GM15510 (cell line): ENCODE measurements at regions not wholly inside any gene's neighbourhood (a gene's known extent, or its start where the extent isn't known, plus 50 kb on each side); places are given as distances from the start of the nearest gene placed in this dataset.

Experiments
- POLR2A ChIP-seq: IDR thresholded peaks from 3 replicates; pipeline ENCODE4 v1.6.1; 2011; ENCODE audit warnings: borderline replicate concordance; ENCODE audit not compliant: insufficient read length; ENCODE audit errors: extremely low read depth

DNA sequence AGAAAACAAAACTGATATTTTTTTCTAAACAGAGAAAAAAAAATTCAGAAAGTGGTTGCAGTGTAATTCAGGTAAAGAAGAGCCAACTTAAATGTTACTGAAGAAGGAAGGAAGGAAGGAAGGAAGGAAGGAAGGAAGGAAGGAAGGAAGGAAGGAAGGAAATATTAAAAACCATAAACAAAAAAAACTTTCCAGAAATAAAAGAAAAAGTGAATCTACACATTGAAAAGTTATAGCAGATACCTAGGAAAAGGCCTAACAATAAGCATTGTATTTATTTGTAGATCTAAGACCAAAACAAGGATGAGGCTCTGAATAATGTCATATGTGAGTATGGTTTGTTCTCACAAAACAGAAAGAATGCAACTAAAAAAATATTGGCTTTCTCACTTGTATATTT lies 345.4 kb upstream of the NR5A2 start:
- TF ChIP-seq POLR2A = no peak

- no peak for TF ChIP-seq POLR2A
Observed at GRCh38 chr1:199684686-199685273, 342.7 kb upstream of the NR5A2 start.

- no peak for TF ChIP-seq POLR2A
Observed at GRCh38 chr1:199685369-199685768, 342.1 kb upstream of the NR5A2 start.

- TF ChIP-seq POLR2A = no peak
Observed at GRCh38 chr1:199687321-199687720, 340.2 kb upstream of the NR5A2 start.

DNA sequence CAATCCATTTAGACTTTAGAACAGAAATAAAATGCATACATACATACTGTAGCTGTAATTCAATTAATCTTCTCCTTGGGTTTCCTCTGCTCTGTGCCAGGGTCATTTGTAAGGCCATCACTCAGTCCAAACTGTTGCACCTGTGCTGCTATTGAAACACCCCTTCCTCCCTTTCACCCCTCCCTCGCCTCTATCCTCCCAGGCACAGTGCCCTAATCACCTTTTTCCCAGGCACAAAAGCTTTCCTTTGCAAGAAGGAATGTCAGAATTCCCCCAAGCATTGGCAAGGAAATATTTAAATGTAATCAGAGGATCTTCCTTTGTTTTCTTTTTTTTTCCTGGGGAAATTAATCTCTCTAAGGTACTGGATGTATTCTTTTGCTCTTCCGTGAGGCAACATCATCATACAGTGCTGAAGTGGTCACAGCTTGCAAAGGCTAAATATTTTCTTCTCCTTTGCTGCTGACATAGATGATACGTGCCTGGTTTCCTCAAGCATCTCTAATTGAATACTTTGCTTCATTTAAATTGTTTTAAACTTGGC lies 339.3 kb upstream of the NR5A2 start:
- no peak for TF ChIP-seq POLR2A

- TF ChIP-seq POLR2A = no peak
Observed at GRCh38 chr1:199688774-199689173, 338.7 kb upstream of the NR5A2 start.

GRCh38 chr1:199690496-199690895 lies 337.0 kb upstream of the NR5A2 start:
- no peak for TF ChIP-seq POLR2A

DNA sequence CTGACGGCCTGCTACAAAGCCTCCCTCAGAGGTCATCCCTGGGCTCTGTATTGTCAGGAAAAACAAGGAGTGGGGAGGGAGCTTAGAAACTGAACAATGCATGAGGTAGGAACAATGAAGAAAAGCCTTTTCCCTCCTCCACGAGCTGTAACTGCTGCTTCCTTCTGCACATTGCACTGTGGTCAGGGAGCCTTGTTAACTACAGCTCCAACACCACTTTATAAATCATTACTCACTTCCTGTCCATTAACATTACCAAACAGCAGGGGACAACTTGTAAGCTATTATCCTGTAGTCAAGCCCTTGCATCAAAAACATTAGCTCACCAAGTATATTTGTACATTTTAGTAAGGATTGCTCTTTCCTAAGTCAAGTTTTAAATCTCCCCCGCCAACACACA lies 336.0 kb upstream of the NR5A2 start:
- no peak for TF ChIP-seq POLR2A

DNA sequence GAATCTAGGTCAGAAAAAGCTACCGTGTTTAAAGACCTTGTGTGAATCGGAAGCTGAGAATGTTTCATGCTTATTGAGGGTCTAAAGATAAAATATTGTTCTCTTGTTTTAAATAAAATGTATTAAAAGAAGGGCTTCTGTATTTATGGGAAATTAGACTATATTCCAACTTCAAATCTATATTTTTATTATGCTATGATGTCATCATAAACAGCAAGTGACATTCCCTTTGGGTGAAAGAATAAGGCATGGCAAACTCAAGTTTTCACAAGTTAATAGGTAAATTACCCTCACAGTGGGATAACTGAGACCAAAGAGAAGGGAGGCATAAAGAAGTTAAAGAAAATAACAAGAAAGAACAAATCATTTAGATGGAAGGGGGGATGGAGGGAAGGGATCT lies 333.8 kb upstream of the NR5A2 start:
- TF ChIP-seq POLR2A = no peak

DNA sequence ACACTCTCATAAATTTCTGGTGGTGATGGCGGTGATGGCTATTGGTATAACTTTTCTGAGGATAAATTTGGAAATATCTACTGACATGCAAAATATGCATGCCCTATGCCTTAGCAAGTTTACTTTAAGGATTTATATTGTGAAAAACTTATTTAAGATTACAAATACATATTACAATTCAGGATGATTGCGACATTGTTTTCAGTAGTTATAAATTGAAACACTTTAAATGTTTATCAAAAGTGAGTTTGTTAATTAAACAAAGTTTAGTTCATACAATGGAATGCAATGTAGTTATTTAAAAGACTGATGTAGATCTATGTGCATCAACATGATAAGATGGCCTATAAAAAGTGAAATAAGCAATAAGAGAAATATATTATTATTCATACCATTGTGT lies 331.3 kb upstream of the NR5A2 start:
- no peak for TF ChIP-seq POLR2A

DNA sequence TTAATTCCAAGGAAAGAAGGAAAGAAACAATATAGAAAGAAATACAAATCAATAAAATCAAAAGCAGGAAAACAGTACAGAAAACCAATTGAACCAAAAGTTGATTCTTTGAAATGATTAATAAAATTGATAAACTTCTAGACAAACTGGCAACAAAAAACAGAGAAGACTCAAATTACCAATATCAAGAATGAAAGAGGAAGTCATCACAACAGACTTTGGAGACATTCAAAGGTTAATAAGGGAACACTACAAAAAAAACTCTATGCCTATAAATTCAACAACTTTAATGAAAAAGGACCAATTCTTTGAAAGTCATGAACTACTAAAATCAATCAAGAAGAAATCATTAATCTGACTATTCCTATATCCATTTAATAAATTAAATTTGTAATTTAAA lies 329.3 kb upstream of the NR5A2 start:
- TF ChIP-seq POLR2A = no peak

DNA sequence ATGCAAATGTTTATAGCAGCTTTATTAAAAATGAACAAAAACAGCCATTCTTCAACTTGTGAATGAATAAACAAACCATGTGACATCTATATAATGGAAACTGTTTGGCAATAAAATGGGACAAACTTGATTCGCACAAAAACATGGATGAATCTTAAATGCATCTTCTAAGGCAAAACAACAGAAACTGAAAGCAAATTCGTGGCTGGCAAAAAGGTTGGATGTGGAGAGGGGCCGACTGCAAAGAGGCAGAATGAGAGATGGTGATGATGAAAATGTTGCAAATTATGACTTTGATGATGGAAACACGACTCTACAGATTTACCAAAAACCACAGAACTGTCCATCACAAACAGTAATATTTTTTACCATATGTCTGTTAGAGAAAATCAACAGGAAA lies 327.0 kb upstream of the NR5A2 start:
- no peak for TF ChIP-seq POLR2A

DNA sequence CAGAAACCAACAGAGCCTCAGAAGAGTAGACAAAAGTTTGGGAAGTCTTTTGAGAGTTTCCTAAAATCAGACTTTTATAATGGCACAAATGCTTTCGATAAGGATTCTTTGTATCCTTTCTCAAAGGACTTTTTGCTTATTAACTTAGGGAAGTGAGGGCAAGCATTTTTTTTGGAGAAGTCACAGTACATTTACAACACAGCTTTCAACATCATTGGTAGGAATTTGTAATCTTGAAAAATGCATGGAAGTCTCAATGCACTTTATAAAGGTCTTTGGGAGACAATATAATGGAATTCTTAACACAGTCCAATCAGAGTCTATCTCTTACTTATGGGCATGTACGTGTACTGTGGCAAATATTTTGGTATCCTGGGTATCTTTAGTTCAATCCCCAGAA lies 325.8 kb upstream of the NR5A2 start:
- TF ChIP-seq POLR2A = no peak

DNA sequence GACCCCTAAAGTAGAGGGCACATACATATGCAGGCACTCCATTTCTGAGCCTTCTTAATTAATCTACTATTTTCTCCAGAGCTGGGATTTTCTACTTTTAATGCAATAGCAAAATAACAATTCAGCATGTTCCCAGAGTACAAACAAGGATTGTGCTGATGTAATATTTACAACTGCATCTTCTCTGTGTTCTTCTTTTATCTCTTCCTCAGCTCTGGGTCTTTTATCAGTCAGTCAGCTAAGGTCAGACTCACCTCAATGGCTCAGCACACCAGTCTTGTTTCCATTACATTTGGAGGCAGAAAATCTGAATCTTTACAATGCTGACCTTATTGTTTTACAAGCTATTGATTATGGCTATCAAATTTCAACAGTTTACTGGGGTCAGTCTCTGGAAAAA lies 323.3 kb upstream of the NR5A2 start:
- no peak for TF ChIP-seq POLR2A

- TF ChIP-seq POLR2A = no peak
Observed at GRCh38 chr1:199705825-199706224, 321.7 kb upstream of the NR5A2 start.

DNA sequence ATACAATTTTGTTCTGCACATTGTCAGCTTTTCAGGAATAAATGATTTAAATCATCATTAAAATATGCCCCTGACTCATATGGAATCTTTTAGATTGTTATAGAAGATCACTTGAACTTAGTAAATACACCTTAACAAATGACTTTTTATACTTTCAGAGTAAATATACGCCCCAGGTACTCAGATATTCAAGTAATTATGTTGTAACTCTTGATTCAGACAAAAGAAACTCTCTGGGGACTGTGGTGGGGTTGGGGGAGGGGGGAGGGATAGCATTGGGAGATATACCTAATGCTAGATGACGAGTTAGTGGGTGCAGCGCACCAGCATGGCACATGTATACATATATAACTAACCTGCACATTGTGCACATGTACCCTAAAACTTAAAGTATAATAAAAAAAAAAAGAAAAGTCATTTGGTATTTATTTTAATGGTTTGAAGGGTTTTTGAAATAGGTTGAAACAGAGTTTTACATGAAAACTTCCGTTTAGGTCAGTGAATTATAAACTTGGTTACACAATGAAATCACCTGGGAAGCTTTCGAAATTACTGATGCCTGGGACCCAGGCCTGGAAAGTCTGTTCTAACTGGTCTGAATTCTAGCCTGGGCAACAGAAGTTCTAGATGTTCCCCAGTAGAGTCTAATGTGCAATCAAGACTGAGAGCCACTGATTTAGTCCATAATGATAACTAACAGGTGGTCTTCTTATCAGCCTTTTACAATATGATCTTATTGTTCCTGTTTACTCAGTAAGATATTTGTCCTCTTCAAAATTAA lies 320.5 kb upstream of the NR5A2 start:
- no peak for TF ChIP-seq POLR2A
